ENCODE measurements at regions not wholly inside any gene's neighbourhood (a gene's known extent, or its start where the extent isn't known, plus 50 kb on each side); places are given as distances from the start of the nearest gene placed in this dataset.

DNA sequence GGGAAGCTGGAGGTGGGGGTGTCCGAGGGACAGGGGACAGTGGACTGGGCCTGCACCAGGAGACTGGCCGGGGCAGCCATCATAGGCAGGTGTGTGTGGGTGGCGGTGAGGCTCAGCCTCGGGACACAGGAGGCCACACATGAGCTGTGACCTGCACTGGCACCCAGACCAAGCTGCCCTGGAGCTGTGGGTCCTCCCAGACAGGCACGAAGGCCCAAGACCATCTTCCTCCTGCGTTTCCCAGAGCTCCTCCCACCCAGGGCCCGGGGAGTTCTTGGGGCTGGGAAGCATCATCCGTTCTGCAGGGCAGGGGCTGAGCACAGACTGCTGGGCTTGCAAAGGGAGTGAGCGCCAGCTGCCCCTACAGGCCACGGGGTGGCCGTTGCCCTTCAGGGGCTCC, 87.4 kb downstream of the PDGFA start:
- TF ChIP-seq POLR2A (IDR thresholded peaks at IDR 0.05): no peak
- TF ChIP-seq, protein P1, sequence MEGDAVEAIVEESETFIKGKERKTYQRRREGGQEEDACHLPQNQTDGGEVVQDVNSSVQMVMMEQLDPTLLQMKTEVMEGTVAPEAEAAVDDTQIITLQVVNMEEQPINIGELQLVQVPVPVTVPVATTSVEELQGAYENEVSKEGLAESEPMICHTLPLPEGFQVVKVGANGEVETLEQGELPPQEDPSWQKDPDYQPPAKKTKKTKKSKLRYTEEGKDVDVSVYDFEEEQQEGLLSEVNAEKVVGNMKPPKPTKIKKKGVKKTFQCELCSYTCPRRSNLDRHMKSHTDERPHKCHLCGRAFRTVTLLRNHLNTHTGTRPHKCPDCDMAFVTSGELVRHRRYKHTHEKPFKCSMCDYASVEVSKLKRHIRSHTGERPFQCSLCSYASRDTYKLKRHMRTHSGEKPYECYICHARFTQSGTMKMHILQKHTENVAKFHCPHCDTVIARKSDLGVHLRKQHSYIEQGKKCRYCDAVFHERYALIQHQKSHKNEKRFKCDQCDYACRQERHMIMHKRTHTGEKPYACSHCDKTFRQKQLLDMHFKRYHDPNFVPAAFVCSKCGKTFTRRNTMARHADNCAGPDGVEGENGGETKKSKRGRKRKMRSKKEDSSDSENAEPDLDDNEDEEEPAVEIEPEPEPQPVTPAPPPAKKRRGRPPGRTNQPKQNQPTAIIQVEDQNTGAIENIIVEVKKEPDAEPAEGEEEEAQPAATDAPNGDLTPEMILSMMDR (IDR thresholded peaks at IDR 0.05): no peak

All from heart left ventricle (tissue), 13 donors.